Testis (tissue), 2 donors: ENCODE measurements at regions not wholly inside any gene's neighbourhood (a gene's known extent, or its start where the extent isn't known, plus 50 kb on each side); places are given as distances from the start of the nearest gene placed in this dataset.

Experiments
- DNase-seq: peaks from one replicate; pipeline ENCODE4 v3.0.0-alpha.2; 2019
- H3K27ac ChIP-seq, 2 donors: fragments of 200-600 bp; sonication (generic); one replicate each; pipeline ENCODE4 v1.5.1; 2019
- H3K27me3 ChIP-seq: fragments of 200-600 bp; sonication (generic); one replicate; pipeline ENCODE4 v1.5.1; 2019
- H3K36me3 ChIP-seq: fragments of 200-600 bp; sonication (generic); one replicate; pipeline ENCODE4 v1.5.1; 2017; ENCODE audit warnings: low read depth; ENCODE audit errors: missing control alignments
- H3K4me1 ChIP-seq: fragments of 200-600 bp; sonication (generic); one replicate; pipeline ENCODE4 v1.5.1; 2019
- H3K4me3 ChIP-seq, 2 donors: fragments of 200-600 bp; sonication (generic); one replicate each; pipeline ENCODE4 v1.5.1; 2017 to 2019
- H3K9me3 ChIP-seq: fragments of 200-600 bp; sonication (generic); one replicate; pipeline ENCODE4 v1.5.1; 2017
- CTCF ChIP-seq, 3 experiments: fragments of 450-650 bp in 2 of 3; fragments of 200-600 bp in 1 of 3; sonication (generic) in 1 of 3; IDR thresholded peaks; one replicate each; pipeline ENCODE4 v1.5.1; 2016 to 2019; ENCODE audit warnings: antibody characterized with exemption in 3 of 3, mild to moderate bottlenecking in 2 of 3, moderate library complexity in 1 of 3
- POLR2A ChIP-seq: fragments of 450-650 bp; IDR thresholded peaks from one replicate; pipeline ENCODE4 v1.6.1; 2017; ENCODE audit warnings: antibody characterized with exemption, mild to moderate bottlenecking, moderate library complexity
- WGBS, 2 donors: methylation state at CpG; one replicate each; pipeline ENCODE4 v1.1.5; 2018; 5-methylcytosine and 5-hydroxymethylcytosine counted together
- intact Hi-C: fragments of 100-400 bp; cut with DNase I; formaldehyde crosslinking; loops from one replicate; pipeline ENCODE4 v1.15.1; 2023; ENCODE audit warnings: low total_unique reads

DNA sequence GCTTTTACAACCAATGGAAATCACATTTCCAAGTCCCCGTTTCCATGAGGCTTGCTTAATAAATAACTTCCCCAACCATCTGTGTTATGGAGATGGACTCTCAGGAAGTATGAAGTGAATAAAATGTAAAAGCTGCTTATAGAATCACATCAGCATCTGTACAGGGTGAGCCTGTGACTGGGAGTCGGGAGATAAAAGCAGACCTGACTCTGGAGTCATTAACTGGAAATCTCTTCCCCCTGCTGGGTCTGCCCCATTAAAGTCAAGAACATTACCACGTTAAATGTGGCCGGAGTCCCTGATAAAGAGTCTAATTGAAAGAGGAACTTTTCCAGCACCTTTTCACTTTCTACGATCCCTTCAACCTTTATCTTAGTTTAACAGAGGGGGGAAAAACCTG lies 368.5 kb downstream of the DOK5 start:
- H3K27ac ChIP-seq: no peak overlapping the region
- H3K9me3 ChIP-seq: no peaks in the 10 kb centered on the region
- DNase-seq: no peak
- H3K4me3 ChIP-seq: no peak overlapping the region
- intact Hi-C loops: no loop called here
- H3K27me3 ChIP-seq: no peaks in the 10 kb centered on the region
- no peak for TF ChIP-seq POLR2A
- TF ChIP-seq CTCF (IDR thresholded peaks at IDR 0.05): no peak
- H3K4me1 ChIP-seq: no peaks in the 10 kb centered on the region
- 48 to 62% methylated on average over 5 of the region's 5 CpGs for WGBS, 2 donors
- H3K36me3 ChIP-seq: no peaks in the 10 kb centered on the region

DNA sequence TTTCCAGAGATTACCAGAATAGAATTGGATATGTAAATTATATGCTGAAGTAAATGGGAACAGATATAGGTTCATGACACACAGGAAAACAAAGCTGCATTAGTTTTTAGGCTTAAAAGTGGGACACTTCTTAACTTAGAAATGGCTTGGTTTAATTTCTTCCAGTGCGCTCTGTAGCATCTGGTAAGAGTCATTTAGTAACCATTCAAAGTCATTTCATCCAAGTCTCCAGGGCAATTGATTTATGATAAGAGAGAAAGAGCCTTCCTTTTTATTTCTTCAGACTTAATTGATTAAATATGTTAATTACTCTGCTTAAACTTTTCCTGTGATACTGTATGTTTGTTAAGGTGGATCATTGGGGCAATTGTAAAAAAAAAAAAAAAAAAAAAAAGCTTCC lies 368.0 kb downstream of the DOK5 start:
- no peak for TF ChIP-seq CTCF (IDR thresholded peaks at IDR 0.05)
- TF ChIP-seq POLR2A: no peak
- WGBS, 2 donors: 88 to 93% methylated on average over 1 of the region's 1 CpG
- no peak for DNase-seq
- Histone ChIP-seq H3K4me3 (no peak overlapping the region), H3K27ac (no peak overlapping the region), H3K27me3 (no peaks in the 10 kb centered on the region), H3K9me3 (no peaks in the 10 kb centered on the region), H3K36me3 (no peaks in the 10 kb centered on the region), H3K4me1 (no peaks in the 10 kb centered on the region)
- intact Hi-C loops: no loop called here

DNA sequence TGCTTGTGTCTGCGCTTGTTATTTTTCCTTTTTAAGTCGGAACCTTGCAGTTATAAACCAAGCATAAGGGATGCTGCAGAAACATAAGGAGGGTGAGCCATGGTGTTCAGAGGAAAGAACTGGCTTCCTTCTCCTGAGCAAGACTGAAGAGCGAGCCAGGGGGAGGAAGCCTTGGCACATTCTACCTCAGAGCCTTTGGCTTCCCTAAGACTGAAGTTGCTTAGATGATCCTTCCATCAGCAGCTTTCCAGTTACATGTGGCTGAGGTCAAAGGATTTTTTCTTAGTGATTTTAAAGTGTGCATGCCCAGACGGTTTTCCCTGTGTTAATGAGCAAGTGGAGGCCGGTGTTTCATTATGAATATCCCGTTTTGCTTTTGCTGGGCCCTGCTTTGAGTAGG lies 363.8 kb downstream of the DOK5 start:
- intact Hi-C loops: no loop called here
- H3K27me3 ChIP-seq: no peaks in the 10 kb centered on the region
- H3K9me3 ChIP-seq: no peaks in the 10 kb centered on the region
- H3K36me3 ChIP-seq: no peaks in the 10 kb centered on the region
- 65 to 70% methylated on average over 6 of the region's 6 CpGs for WGBS, 2 donors
- no peak overlapping the region for H3K4me3 ChIP-seq
- no peak overlapping the region for H3K27ac ChIP-seq
- TF ChIP-seq CTCF (IDR thresholded peaks at IDR 0.05): no peak
- no peak for TF ChIP-seq POLR2A
- no peak for DNase-seq
- H3K4me1 ChIP-seq: no peaks in the 10 kb centered on the region

DNA sequence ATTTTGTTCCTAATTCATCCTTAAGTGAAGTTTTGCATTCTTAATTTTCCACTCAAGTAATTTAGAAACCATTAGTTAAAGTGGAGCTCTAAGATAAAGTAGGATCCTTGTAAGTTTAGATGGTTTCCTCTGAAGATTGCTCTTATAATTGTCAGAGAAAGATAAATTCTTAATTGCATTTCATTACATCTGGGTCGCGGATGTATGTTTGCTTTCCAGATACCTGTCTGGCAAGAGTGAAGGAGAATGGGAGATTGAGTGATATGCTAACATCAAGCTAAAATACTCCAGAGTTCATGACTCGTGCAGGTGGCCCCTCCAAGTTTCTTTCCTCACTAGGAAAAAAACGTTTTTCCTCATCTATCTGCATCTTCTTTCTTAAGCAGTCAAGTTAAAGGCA lies 361.8 kb downstream of the DOK5 start:
- DNase-seq: no peak
- TF ChIP-seq CTCF (IDR thresholded peaks at IDR 0.05) (no peak), POLR2A (no peak)
- no peak overlapping the region for H3K27ac ChIP-seq
- WGBS, 2 donors: 48 to 53% methylated on average over 4 of the region's 4 CpGs
- no peaks in the 10 kb centered on the region for H3K9me3 ChIP-seq
- H3K27me3 ChIP-seq: no peaks in the 10 kb centered on the region
- H3K36me3 ChIP-seq: no peaks in the 10 kb centered on the region
- no peaks in the 10 kb centered on the region for H3K4me1 ChIP-seq
- H3K4me3 ChIP-seq: no peak overlapping the region
- intact Hi-C loops: no loop called here

DNA sequence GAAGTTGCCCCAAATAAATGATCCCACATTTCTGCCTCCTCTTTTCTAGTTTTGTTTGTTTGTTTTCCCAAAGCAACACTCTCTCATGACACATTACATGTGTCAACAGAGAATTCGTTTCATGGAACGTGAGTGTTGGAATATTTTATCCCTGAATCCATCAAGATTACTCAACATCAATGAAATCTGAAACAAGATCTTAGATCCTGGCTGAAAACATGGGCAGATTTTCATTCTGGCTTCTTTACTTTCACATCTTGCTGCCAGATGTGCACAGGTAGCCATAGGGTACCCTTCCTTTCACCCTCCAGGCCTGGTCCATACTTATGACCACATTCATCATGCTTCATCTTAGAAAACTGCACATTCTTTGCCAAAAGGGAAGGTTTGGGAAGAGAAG lies 347.0 kb downstream of the DOK5 start:
- no peaks in the 10 kb centered on the region for H3K9me3 ChIP-seq
- H3K27ac ChIP-seq: no peak overlapping the region
- 79 to 87% methylated on average over 2 of the region's 2 CpGs for WGBS, 2 donors
- no peak for TF ChIP-seq POLR2A
- no peak for TF ChIP-seq CTCF (IDR thresholded peaks at IDR 0.05)
- DNase-seq: no peak
- no peaks in the 10 kb centered on the region for H3K36me3 ChIP-seq
- H3K27me3 ChIP-seq: no peaks in the 10 kb centered on the region
- intact Hi-C loops: no loop called here
- no peaks in the 10 kb centered on the region for H3K4me1 ChIP-seq
- no peak overlapping the region for H3K4me3 ChIP-seq
